ENCODE measurements at regions not wholly inside any gene's neighbourhood (a gene's known extent, or its start where the extent isn't known, plus 50 kb on each side); places are given as distances from the start of the nearest gene placed in this dataset.

DNA sequence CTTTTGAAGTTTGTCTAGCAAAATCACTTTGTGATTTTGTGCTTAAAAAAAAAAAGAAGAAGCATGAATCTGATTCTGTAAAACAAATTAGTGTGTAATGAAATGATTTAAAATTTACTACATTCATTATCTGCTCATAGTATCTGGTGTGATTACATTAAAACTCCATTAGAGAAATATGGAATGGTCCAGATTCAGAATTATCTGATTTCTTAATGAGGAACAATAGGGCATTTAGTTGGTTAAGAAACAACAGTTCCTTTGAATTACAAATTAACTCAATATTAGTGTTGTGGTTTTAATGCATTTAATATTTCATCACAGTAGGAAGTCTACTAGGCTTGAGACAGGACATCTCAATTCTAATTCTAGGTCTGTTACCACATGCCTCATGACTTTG, 57.9 kb upstream of the PDHA1 start:
- H3K4me3 ChIP-seq (ENCODE audit: low read depth in 2 of 2, low read length in 2 of 2) = no peak overlapping the region
- no peak overlapping the region for H3K27ac ChIP-seq (ENCODE audit: low read length)
- in situ Hi-C loops (cut with HindIII; ENCODE audit: low pct_unique_long_range_greater_than_20kb, low sequenced_read_pairs) (no loop called here), intact Hi-C loops (cut with micrococcal nuclease; ENCODE audit: unreplicated experiment) (no loop called here)
- CTCF ChIA-PET = no interaction called here
- H3K9me3 ChIP-seq (ENCODE audit: control insufficient read depth, insufficient read depth, low read depth, low read length) = no peaks in the 10 kb centered on the region
- POLR2A ChIA-PET = no interaction called here
- ATAC-seq (no peak), DNase-seq (ENCODE audit: low read depth, low spot score) (no peak)
- TF ChIP-seq TCF7L2 (IDR thresholded peaks at IDR 0.05; ENCODE audit: low read depth, low read length) (no peak), SIN3A (IDR thresholded peaks at IDR 0.05; ENCODE audit: borderline replicate concordance, insufficient read depth, low read depth, low read length) (no peak), POLR2AphosphoS5 (IDR thresholded peaks at IDR 0.05; ENCODE audit: low read depth, low read length) (no peak)
- TF ChIP-seq, protein P1, sequence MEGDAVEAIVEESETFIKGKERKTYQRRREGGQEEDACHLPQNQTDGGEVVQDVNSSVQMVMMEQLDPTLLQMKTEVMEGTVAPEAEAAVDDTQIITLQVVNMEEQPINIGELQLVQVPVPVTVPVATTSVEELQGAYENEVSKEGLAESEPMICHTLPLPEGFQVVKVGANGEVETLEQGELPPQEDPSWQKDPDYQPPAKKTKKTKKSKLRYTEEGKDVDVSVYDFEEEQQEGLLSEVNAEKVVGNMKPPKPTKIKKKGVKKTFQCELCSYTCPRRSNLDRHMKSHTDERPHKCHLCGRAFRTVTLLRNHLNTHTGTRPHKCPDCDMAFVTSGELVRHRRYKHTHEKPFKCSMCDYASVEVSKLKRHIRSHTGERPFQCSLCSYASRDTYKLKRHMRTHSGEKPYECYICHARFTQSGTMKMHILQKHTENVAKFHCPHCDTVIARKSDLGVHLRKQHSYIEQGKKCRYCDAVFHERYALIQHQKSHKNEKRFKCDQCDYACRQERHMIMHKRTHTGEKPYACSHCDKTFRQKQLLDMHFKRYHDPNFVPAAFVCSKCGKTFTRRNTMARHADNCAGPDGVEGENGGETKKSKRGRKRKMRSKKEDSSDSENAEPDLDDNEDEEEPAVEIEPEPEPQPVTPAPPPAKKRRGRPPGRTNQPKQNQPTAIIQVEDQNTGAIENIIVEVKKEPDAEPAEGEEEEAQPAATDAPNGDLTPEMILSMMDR (IDR thresholded peaks at IDR 0.05) = no peak
- TF ChIP-seq, protein P2, sequence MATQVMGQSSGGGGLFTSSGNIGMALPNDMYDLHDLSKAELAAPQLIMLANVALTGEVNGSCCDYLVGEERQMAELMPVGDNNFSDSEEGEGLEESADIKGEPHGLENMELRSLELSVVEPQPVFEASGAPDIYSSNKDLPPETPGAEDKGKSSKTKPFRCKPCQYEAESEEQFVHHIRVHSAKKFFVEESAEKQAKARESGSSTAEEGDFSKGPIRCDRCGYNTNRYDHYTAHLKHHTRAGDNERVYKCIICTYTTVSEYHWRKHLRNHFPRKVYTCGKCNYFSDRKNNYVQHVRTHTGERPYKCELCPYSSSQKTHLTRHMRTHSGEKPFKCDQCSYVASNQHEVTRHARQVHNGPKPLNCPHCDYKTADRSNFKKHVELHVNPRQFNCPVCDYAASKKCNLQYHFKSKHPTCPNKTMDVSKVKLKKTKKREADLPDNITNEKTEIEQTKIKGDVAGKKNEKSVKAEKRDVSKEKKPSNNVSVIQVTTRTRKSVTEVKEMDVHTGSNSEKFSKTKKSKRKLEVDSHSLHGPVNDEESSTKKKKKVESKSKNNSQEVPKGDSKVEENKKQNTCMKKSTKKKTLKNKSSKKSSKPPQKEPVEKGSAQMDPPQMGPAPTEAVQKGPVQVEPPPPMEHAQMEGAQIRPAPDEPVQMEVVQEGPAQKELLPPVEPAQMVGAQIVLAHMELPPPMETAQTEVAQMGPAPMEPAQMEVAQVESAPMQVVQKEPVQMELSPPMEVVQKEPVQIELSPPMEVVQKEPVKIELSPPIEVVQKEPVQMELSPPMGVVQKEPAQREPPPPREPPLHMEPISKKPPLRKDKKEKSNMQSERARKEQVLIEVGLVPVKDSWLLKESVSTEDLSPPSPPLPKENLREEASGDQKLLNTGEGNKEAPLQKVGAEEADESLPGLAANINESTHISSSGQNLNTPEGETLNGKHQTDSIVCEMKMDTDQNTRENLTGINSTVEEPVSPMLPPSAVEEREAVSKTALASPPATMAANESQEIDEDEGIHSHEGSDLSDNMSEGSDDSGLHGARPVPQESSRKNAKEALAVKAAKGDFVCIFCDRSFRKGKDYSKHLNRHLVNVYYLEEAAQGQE (IDR thresholded peaks at IDR 0.05; ENCODE audit: insufficient read depth in 1 of 2, low read depth in 2 of 2, low read length in 1 of 2) = no peak
- H3K36me3 ChIP-seq (ENCODE audit: control insufficient read depth, insufficient read depth, low read length) = no peaks in the 10 kb centered on the region
- H3K4me1 ChIP-seq (ENCODE audit: control insufficient read depth, insufficient read depth, low read length) = no peaks in the 10 kb centered on the region
- H3K27me3 ChIP-seq (ENCODE audit: control insufficient read depth, insufficient read depth, low read length) = no peaks in the 10 kb centered on the region; the same call in 1 of the 2 replicates
- BruUV-seq (replicated peaks) = no TSS peak

DNA sequence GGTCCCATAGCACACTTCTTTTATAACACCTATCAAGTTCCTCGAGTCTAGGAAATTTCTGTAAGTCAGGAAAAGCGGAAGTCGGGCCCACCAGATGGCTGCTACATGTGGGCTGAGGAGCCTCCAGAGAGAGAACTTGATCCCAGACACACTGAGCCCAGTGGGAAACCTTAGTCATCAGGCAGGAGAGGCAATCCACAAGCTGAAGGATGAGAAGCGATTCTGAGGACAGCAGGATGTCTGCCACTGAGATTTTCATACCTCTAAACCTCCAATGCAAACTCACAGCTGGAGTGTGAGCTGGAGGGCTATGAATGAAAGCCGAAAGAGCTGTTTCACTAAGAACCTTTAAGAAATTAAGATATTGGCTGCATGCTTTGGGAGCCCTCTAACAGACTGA, 52.6 kb upstream of the PDHA1 start:
- Histone ChIP-seq H3K27me3 (ENCODE audit: control insufficient read depth, insufficient read depth, low read length) (no peaks in the 10 kb centered on the region; the same call in 1 of the 2 replicates), H3K4me1 (ENCODE audit: control insufficient read depth, insufficient read depth, low read length) (no peaks in the 10 kb centered on the region), H3K36me3 (ENCODE audit: control insufficient read depth, insufficient read depth, low read length) (no peaks in the 10 kb centered on the region), H3K4me3 (ENCODE audit: low read depth in 2 of 2, low read length in 2 of 2) (no peak overlapping the region), H3K9me3 (ENCODE audit: control insufficient read depth, insufficient read depth, low read depth, low read length) (no peaks in the 10 kb centered on the region), H3K27ac (ENCODE audit: low read length) (no peak overlapping the region)
- in situ Hi-C loops (cut with HindIII; ENCODE audit: low pct_unique_long_range_greater_than_20kb, low sequenced_read_pairs) (no loop called here), intact Hi-C loops (cut with micrococcal nuclease; ENCODE audit: unreplicated experiment) (no loop called here)
- POLR2A ChIA-PET = no interaction called here
- no TSS peak for BruUV-seq (replicated peaks)
- DNase-seq (ENCODE audit: low read depth, low spot score) (no peak), ATAC-seq (no peak)
- CTCF ChIA-PET = no interaction called here
- TF ChIP-seq TCF7L2 (IDR thresholded peaks at IDR 0.05; ENCODE audit: low read depth, low read length) = no peak
- TF ChIP-seq, protein P2 (IDR thresholded peaks at IDR 0.05; ENCODE audit: insufficient read depth in 1 of 2, low read depth in 2 of 2, low read length in 1 of 2) = no peak

Data from Panc1 (cell line).